Adrenal gland (tissue), 9 donors: ENCODE measurements at regions not wholly inside any gene's neighbourhood (a gene's known extent, or its start where the extent isn't known, plus 50 kb on each side); places are given as distances from the start of the nearest gene placed in this dataset.
"Not testable (repeated sequence)": the region's sequence is repeated elsewhere in the genome, so short reads cannot be mapped to it uniquely, and the experiment has no call there.

ENCODE experiments used
- DNase-seq, 7 donors: peaks; one replicate each; pipeline ENCODE4 v3.0.0-alpha.2; 2019 to 2020
- H3K27ac ChIP-seq, 5 donors: fragments of 200-600 bp; sonication (generic) in 4 of 5; 1 replicate in 3 of 5; 2 replicates in 2 of 5; pipeline versions ENCODE4 v1.5.1 to v1.8.0; 2016 to 2020; ENCODE audit warnings: mild to moderate bottlenecking in 1 of 5
- H3K27me3 ChIP-seq: fragments of 200-600 bp; 2 replicates; pipeline ENCODE4 v1.8.0; 2021
- H3K36me3 ChIP-seq, 2 donors: fragments of 200-600 bp; replicated peaks in 1 of 2; 1 replicate in 1 of 2; 2 replicates in 1 of 2; pipeline versions ENCODE4 v1.5.1 to v1.8.0; 2018 to 2022
- H3K4me1 ChIP-seq, 2 donors: fragments of 200-600 bp; replicated peaks in 1 of 2; 1 replicate in 1 of 2; 2 replicates in 1 of 2; pipeline versions ENCODE4 v1.5.1 to v1.8.0; 2018 to 2021
- H3K4me3 ChIP-seq, 4 donors: fragments of 200-600 bp; sonication (generic) in 3 of 4; one replicate each; pipeline ENCODE4 v1.5.1; 2016 to 2018
- H3K9me3 ChIP-seq, 3 donors: fragments of 200-600 bp; sonication (generic) in 1 of 3; replicated peaks in 1 of 3; 1 replicate in 2 of 3; 2 replicates in 1 of 3; pipeline versions ENCODE4 v1.5.1 to v1.8.0; 2016 to 2021
- CTCF ChIP-seq, 6 experiments: fragments of 450-650 bp in 4 of 6; fragments of 200-600 bp in 2 of 6; sonication (generic) in 1 of 6; IDR thresholded peaks; 1 replicate in 5 of 6; 2 replicates in 1 of 6; pipeline versions ENCODE4 v1.5.1 to v1.8.0; 2016 to 2021; ENCODE audit warnings: antibody characterized with exemption in 6 of 6, mild to moderate bottlenecking in 2 of 6, moderate library complexity in 1 of 6
- POLR2A ChIP-seq, 2 donors: fragments of 450-650 bp; IDR thresholded peaks; one replicate each; pipeline ENCODE4 v1.6.1; 2017; ENCODE audit warnings: antibody characterized with exemption in 2 of 2, mild to moderate bottlenecking in 2 of 2, moderate library complexity in 1 of 2
- WGBS, 4 donors: extraction: QIAGEN DNeasy Blood & Tissue Kit in 2 of 4; methylation state at CpG; one replicate each; pipeline versions ENCODE4 v1.1.5 to v1.1.7; 2013 to 2017; 5-methylcytosine and 5-hydroxymethylcytosine counted together
- intact Hi-C, 2 donors: fragments of 100-400 bp; cut with DNase I; formaldehyde crosslinking; loops; one replicate each; pipeline versions ENCODE4 v1.14.1 to v1.15.0; 2022 to 2023
- donor health status: healthy with polysubstance abuse.
- donor health status: Bipolar disorder and iron deficiency.
- donor health status: DM: yes; HTN: yes; CAD: no.
- donor health status: DM: no; HTN: no; CAD: no.
- donor health status: DM: no; HTN: no; CAD: no.

GRCh38 chr10:85407088-85407487, 959.5 kb downstream of the GRID1 start:
- H3K9me3 ChIP-seq = no peaks in the 10 kb centered on the region
- H3K4me1 ChIP-seq = no peaks in the 10 kb centered on the region
- H3K27ac ChIP-seq = no peak overlapping the region
- WGBS, 4 donors = 65 to 75% (median 71%) methylated on average over 3 of the region's 3 CpGs
- TF ChIP-seq POLR2A (IDR thresholded peaks at IDR 0.05) (no peak), CTCF (IDR thresholded peaks at IDR 0.05) (no peak)
- no peak for DNase-seq
- intact Hi-C loops = no loop called here
- no peaks in the 10 kb centered on the region for H3K36me3 ChIP-seq
- no peaks in the 10 kb centered on the region for H3K27me3 ChIP-seq
- H3K4me3 ChIP-seq = no peak overlapping the region

GRCh38 chr10:85408388-85408787, 958.2 kb downstream of the GRID1 start:
- Histone ChIP-seq H3K27ac (no peak overlapping the region), H3K27me3 (no peaks in the 10 kb centered on the region), H3K36me3 (no peaks in the 10 kb centered on the region), H3K9me3 (no peaks in the 10 kb centered on the region), H3K4me3 (no peak overlapping the region), H3K4me1 (no peaks in the 10 kb centered on the region)
- 95 to 97% (median 96%) methylated on average over 3 of the region's 3 CpGs for WGBS, 4 donors
- intact Hi-C loops = no loop called here
- DNase-seq = no peak
- TF ChIP-seq POLR2A (IDR thresholded peaks at IDR 0.05) = no peak
- TF ChIP-seq CTCF (IDR thresholded peaks at IDR 0.05) = no peak

- H3K27me3 ChIP-seq, H3K27ac ChIP-seq, H3K36me3 ChIP-seq, H3K4me1 ChIP-seq, intact Hi-C loops, DNase-seq, H3K4me3 ChIP-seq, H3K9me3 ChIP-seq: not testable (repeated sequence)
- WGBS, 4 donors = 78 to 92% (median 81%) methylated on average over 3 of the region's 3 CpGs
Measured at GRCh38 chr10:85410586-85410985, 956.0 kb downstream of the GRID1 start.

DNA sequence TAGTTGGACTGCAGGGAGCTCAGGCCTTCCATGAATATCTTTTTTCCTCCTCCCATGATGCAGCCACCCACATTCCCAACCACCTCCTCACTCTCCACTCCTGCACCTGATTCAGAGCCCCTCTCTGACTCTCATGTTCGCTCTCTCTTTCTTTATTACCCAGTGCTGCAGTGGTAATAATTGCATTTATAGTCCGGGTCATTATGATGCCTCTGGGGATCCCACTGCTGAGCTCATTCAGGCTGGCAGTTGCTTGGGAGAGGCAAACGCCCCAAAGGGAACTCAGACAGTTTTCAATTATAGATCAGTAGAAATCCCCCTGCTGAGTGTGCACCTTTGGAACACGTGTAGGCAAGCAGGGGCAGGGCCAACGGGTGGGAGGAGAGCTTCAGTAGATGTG, 953.0 kb downstream of the GRID1 start:
- H3K9me3 ChIP-seq = no peaks in the 10 kb centered on the region
- intact Hi-C loops = no loop called here
- no peak for TF ChIP-seq POLR2A (IDR thresholded peaks at IDR 0.05)
- no peak overlapping the region for H3K4me3 ChIP-seq
- no peaks in the 10 kb centered on the region for H3K36me3 ChIP-seq
- no peak for DNase-seq
- H3K4me1 ChIP-seq = no peaks in the 10 kb centered on the region
- no peak overlapping the region for H3K27ac ChIP-seq
- H3K27me3 ChIP-seq = no peaks in the 10 kb centered on the region
- 54 to 65% (median 57%) methylated on average over 5 of the region's 5 CpGs for WGBS, 4 donors

DNA sequence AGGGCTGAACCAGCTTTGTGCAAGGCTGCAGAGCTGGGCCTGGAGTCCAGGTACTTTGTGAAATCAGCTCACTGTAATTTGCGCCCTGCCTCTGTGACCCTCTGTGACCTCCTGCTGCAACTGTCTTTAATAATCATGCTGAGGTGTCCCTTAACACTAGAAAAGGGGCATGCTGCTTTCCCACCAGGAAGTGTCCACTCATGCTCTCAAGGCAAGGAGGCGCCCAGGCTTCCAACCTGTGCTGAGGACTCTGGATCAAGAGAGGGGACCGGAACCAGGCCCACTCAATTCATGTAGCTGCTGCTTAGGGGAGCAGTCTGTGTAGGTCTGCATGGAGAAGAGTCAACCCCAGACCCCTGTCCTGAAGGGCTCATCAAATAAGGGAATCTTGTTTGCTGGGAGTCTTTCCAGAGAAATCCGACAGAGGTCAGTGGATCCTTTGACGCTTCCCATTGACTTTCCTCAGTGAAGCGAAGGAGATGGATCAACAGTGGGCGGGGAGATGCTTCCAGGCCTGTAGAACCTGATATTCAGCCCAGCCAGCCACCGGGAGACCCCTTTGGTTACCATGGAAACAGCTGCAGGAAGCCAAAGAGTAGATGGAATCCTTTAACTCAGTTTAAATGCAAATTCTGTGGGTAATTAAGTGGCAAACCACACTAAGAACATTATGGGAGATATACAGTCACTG, 945.9 kb downstream of the GRID1 start:
- Histone ChIP-seq H3K4me3 (no peak overlapping the region), H3K4me1 (no peaks in the 10 kb centered on the region), H3K27ac (no peak overlapping the region), H3K27me3 (no peaks in the 10 kb centered on the region), H3K36me3 (no peaks in the 10 kb centered on the region), H3K9me3 (no peaks in the 10 kb centered on the region)
- TF ChIP-seq CTCF (IDR thresholded peaks at IDR 0.05) = no peak
- no peak for TF ChIP-seq POLR2A (IDR thresholded peaks at IDR 0.05)
- intact Hi-C loops = no loop called here
- DNase-seq = no peak
- 67 to 79% (median 77%) methylated on average over 6 to 8 of the region's 8 CpGs for WGBS, 4 donors
